Uterus (tissue), 2 donors: ENCODE measurements at regions not wholly inside any gene's neighbourhood (a gene's known extent, or its start where the extent isn't known, plus 50 kb on each side); places are given as distances from the start of the nearest gene placed in this dataset.

ENCODE experiments used
- POLR2A ChIP-seq, 2 donors: fragments of 450-650 bp; IDR thresholded peaks; one replicate each; pipeline ENCODE4 v1.6.1; 2016; ENCODE audit warnings: antibody characterized with exemption in 2 of 2, mild to moderate bottlenecking in 1 of 2, moderate library complexity in 1 of 2
- TF ChIP-seq, protein P1 (sequence below), 4 experiments: fragments of 200-600 bp in 2 of 4; fragments of 450-650 bp in 2 of 4; sonication (generic) in 2 of 4; IDR thresholded peaks; one replicate each; pipeline ENCODE4 v1.5.1; 2016 to 2019; ENCODE audit warnings: antibody characterized with exemption in 4 of 4, mild to moderate bottlenecking in 2 of 4, moderate library complexity in 1 of 4

DNA sequence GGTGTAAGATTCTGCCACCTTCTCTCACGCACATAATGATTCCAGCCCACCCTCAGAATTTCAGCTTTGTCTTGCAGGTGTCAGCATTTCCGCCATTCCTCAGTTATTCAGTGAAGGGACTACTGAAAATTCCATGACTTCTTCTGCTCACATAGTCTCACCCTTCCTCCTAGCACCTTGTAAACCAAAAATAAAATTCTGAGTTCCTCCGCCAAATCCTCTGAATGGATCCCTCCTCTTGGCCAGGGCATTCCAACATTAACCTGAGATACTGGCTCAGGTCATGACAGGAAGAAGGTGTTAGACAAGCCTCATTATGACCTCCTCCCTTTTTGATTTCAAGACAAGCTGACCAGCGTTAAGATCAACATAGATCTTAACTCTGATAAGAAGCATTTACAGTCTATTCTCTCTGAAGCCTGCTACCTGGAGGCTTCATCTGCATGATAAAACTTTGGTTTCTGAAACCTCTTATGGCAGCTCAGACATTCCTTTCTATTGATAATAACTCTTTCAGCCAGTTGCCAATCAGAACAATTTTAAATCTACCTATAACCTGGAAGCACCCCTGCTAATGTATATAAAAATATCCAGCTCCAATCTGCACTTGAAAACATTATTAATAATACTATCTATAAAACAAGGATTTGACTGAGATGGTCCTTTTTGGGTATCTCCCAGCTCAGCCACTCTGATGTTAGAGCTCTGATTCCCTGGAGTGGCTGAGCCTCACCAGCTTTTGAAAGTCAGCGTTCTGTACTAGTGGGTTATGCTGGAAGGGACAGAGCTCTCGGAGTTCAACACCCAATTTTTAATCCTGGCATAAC, 136.4 kb upstream of the APCDD1 start:
- TF ChIP-seq, protein P1, sequence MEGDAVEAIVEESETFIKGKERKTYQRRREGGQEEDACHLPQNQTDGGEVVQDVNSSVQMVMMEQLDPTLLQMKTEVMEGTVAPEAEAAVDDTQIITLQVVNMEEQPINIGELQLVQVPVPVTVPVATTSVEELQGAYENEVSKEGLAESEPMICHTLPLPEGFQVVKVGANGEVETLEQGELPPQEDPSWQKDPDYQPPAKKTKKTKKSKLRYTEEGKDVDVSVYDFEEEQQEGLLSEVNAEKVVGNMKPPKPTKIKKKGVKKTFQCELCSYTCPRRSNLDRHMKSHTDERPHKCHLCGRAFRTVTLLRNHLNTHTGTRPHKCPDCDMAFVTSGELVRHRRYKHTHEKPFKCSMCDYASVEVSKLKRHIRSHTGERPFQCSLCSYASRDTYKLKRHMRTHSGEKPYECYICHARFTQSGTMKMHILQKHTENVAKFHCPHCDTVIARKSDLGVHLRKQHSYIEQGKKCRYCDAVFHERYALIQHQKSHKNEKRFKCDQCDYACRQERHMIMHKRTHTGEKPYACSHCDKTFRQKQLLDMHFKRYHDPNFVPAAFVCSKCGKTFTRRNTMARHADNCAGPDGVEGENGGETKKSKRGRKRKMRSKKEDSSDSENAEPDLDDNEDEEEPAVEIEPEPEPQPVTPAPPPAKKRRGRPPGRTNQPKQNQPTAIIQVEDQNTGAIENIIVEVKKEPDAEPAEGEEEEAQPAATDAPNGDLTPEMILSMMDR (IDR thresholded peaks at IDR 0.05): no peak
- TF ChIP-seq POLR2A (IDR thresholded peaks at IDR 0.05): no peak
